WTC11 (cell line): ENCODE measurements at regions not wholly inside any gene's neighbourhood (a gene's known extent, or its start where the extent isn't known, plus 50 kb on each side); places are given as distances from the start of the nearest gene placed in this dataset.

ENCODE experiments used
- ATAC-seq: fragments of 200-7000 bp; cut with Tn5 transposase; 2 replicates; pipeline ENCODE4 v1.10.0; 2021; ENCODE audit warnings: mild to moderate bottlenecking, moderate library complexity
- CTCF ChIA-PET: fragments of 300-600 bp; sonication (Branson Sonifier 250); formaldehyde crosslinking; loops from one replicate; lab custom pipeline; 2021; ENCODE audit warnings: antibody characterized with exemption; lab: Charles Lee
- POLR2A ChIA-PET: fragments of 350-600 bp; sonication (Branson Sonifier 250); formaldehyde crosslinking; loops from one replicate; lab custom pipeline; 2021; ENCODE audit warnings: antibody characterized with exemption; lab: Charles Lee
- DNase-seq: peaks from one replicate; pipeline ENCODE4 v3.0.0; 2021; ENCODE audit warnings: low spot score
- H3K27ac Mint-ChIP-seq: 2 replicates; pipeline ENCODE4 v1.8.0; 2021; ENCODE audit warnings: mixed read lengths
- H3K27me3 Mint-ChIP-seq: 2 replicates; pipeline ENCODE4 v1.8.0; 2021; ENCODE audit warnings: low read depth, mild to moderate bottlenecking, moderate library complexity, mixed read lengths
- H3K36me3 Mint-ChIP-seq: 2 replicates; pipeline ENCODE4 v1.8.0; 2021; ENCODE audit warnings: mixed read lengths
- H3K4me1 Mint-ChIP-seq: 2 replicates; pipeline ENCODE4 v1.8.0; 2022; ENCODE audit warnings: mixed read lengths
- H3K4me3 Mint-ChIP-seq: 2 replicates; pipeline ENCODE4 v1.8.0; 2021; ENCODE audit warnings: mild to moderate bottlenecking, moderate library complexity, mixed read lengths
- H3K9me3 Mint-ChIP-seq: 2 replicates; pipeline ENCODE4 v1.8.0; 2021; ENCODE audit warnings: mixed read lengths
- ATF1 ChIP-seq: sonication (generic); formaldehyde crosslinking; IDR thresholded peaks from 2 replicates; pipeline ENCODE4 v1.8.1; 2023; ENCODE audit warnings: mild to moderate bottlenecking, moderate library complexity, missing genetic modification reagents
- GABPB1 ChIP-seq: sonication (generic); formaldehyde crosslinking; IDR thresholded peaks from 2 replicates; pipeline ENCODE4 v1.8.1; 2023; ENCODE audit warnings: mild to moderate bottlenecking, missing genetic modification reagents
- HMGA2 ChIP-seq: fragments of 250-450 bp; sonication (Bioruptor Pico); IDR thresholded peaks from 2 replicates; pipeline ENCODE4 v1.4.0; 2021; ENCODE audit warnings: mild to moderate bottlenecking, moderate library complexity
- JAZF1 ChIP-seq: fragments of 250-450 bp; sonication (Bioruptor Pico); IDR thresholded peaks from 2 replicates; pipeline ENCODE4 v1.9.0; 2021; ENCODE audit warnings: moderate library complexity, mild to moderate bottlenecking, inconsistent platforms
- NFATC4 ChIP-seq: fragments of 250-450 bp; sonication (Bioruptor Pico); IDR thresholded peaks from 2 replicates; pipeline ENCODE4 v1.9.0; 2021; ENCODE audit warnings: mild to moderate bottlenecking
- NR3C1 ChIP-seq: sonication (generic); formaldehyde crosslinking; conservative IDR thresholded peaks from 2 replicates; pipeline ENCODE4 v1.8.1; 2023; ENCODE audit warnings: low read depth, mild to moderate bottlenecking, missing genetic modification reagents
- OVOL2 ChIP-seq: fragments of 250-450 bp; sonication (Bioruptor Pico); IDR thresholded peaks from 2 replicates; pipeline ENCODE4 v1.9.0; 2021; ENCODE audit warnings: mild to moderate bottlenecking, borderline replicate concordance
- SMAD4 ChIP-seq: sonication (generic); formaldehyde crosslinking; IDR thresholded peaks from 2 replicates; pipeline ENCODE4 v1.8.0; 2022; ENCODE audit warnings: mild to moderate bottlenecking, missing genetic modification reagents
- TCF7 ChIP-seq: sonication (generic); formaldehyde crosslinking; IDR thresholded peaks from 2 replicates; pipeline ENCODE4 v1.8.0; 2022; ENCODE audit warnings: mild to moderate bottlenecking, low read depth, missing genetic modification reagents, moderate library complexity
- TEAD1 ChIP-seq: sonication (generic); formaldehyde crosslinking; IDR thresholded peaks from 2 replicates; pipeline ENCODE4 v1.8.0; 2022; ENCODE audit warnings: mild to moderate bottlenecking, missing genetic modification reagents
- ZNF263 ChIP-seq: sonication (generic); formaldehyde crosslinking; IDR thresholded peaks from 2 replicates; pipeline ENCODE4 v1.8.1; 2022; ENCODE audit warnings: low read depth, mild to moderate bottlenecking, moderate library complexity, missing genetic modification reagents
- ZNF317 ChIP-seq: sonication (generic); formaldehyde crosslinking; IDR thresholded peaks from 2 replicates; pipeline ENCODE4 v1.8.1; 2023; ENCODE audit warnings: low read depth, mild to moderate bottlenecking, moderate library complexity, missing genetic modification reagents, borderline replicate concordance
- ZNF416 ChIP-seq: fragments of 250-450 bp; sonication (Bioruptor Pico); IDR thresholded peaks from 2 replicates; pipeline ENCODE4 v1.9.0; 2021; ENCODE audit warnings: mild to moderate bottlenecking, inconsistent platforms
- ZNF423 ChIP-seq: fragments of 250-450 bp; sonication (Bioruptor Pico); IDR thresholded peaks from 2 replicates; pipeline ENCODE4 v2.1.2; 2022; ENCODE audit warnings: mild to moderate bottlenecking, moderate library complexity
- TF ChIP-seq, protein P1 (sequence below): fragments of 250-450 bp; sonication (Bioruptor Pico); IDR thresholded peaks from 2 replicates; pipeline ENCODE4 v1.9.0; 2021; ENCODE audit warnings: moderate library complexity, mild to moderate bottlenecking, inconsistent platforms, borderline replicate concordance
- TF ChIP-seq, protein P2 (sequence below): sonication (generic); formaldehyde crosslinking; IDR thresholded peaks from 2 replicates; pipeline ENCODE4 v1.8.0; 2022; ENCODE audit warnings: mild to moderate bottlenecking, missing genetic modification reagents
- TF ChIP-seq, protein P3 (sequence below): sonication (generic); formaldehyde crosslinking; IDR thresholded peaks from 2 replicates; pipeline ENCODE4 v1.8.0; 2023; ENCODE audit warnings: missing genetic modification reagents
- TF ChIP-seq, protein P4 (sequence below): sonication (generic); formaldehyde crosslinking; conservative IDR thresholded peaks from 2 replicates; pipeline ENCODE4 v1.8.1; 2023; ENCODE audit warnings: mild to moderate bottlenecking, low read depth, missing genetic modification reagents, moderate library complexity
- TF ChIP-seq, protein P5 (sequence below): fragments of 250-450 bp; sonication (Bioruptor Pico); conservative IDR thresholded peaks from 2 replicates; pipeline ENCODE4 v1.9.0; 2021; ENCODE audit warnings: mild to moderate bottlenecking
- TF ChIP-seq, protein P6 (sequence below): fragments of 250-450 bp; sonication (Bioruptor Pico); IDR thresholded peaks from 2 replicates; pipeline ENCODE4 v2.1.2; 2022; ENCODE audit warnings: mild to moderate bottlenecking, moderate library complexity
- TF ChIP-seq, protein P7 (sequence below): sonication (generic); formaldehyde crosslinking; IDR thresholded peaks from 2 replicates; pipeline ENCODE4 v1.8.1; 2023; ENCODE audit warnings: mild to moderate bottlenecking, missing genetic modification reagents

DNA sequence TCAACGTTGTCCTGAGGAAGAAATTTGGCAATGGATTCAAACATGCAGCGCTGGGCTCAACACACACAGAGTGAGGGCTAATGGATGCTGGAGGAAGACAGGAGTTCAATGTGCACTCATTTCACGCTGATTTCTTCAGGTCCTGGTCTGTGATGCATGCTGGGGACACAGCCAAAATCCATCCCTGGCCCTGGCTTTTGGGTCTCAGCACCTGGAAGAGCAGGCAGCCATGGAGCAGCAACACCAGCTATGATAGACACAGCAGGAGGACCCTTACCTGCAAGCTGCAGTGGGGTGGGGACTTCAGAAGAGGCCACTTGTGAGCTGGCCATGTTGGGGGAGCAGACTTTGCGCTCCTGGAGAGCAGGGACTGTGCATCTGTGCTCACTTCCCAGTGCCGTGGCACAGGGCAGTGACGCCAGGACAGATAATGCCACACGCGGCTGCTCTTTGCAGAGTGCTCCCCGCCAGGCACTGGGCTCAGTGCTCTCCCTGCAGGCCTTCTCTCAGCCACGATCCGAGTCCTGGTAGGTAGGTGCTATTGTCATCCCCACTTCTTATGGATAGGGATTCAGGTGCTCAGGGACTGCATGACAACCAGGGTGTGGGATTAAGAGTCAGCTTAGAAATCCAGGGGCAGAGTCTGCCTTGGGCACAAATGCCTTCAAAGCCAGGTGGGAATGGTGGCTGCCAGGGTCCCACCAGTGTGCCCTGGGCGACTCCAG, 138.8 kb upstream of the UNC5B start:
- H3K36me3 Mint-ChIP-seq = no peaks in the 10 kb centered on the region
- peaks cover 30% of the 10 kb centered on the region for H3K4me1 Mint-ChIP-seq
- H3K27me3 Mint-ChIP-seq = peaks cover 1% of the 10 kb centered on the region
- peaks cover 1% of the 10 kb centered on the region; the same call in 1 of the 2 replicates for H3K9me3 Mint-ChIP-seq
- DNase-seq (no peak), ATAC-seq (no peak)
- no peak overlapping the region for H3K27ac Mint-ChIP-seq
- TF ChIP-seq TEAD1 (CRISPR knock-in tag) = no peak
- ChIA-PET POLR2A (no interaction called here), CTCF (interaction anchor here (0.8 to 2.4 kb wide), 4 partner anchors 10 to 170 kb away, joined by 3 to 24 read pairs (median 6); no protein-coding TSS in a partner anchor)
- H3K4me3 Mint-ChIP-seq = no peak overlapping the region

DNA sequence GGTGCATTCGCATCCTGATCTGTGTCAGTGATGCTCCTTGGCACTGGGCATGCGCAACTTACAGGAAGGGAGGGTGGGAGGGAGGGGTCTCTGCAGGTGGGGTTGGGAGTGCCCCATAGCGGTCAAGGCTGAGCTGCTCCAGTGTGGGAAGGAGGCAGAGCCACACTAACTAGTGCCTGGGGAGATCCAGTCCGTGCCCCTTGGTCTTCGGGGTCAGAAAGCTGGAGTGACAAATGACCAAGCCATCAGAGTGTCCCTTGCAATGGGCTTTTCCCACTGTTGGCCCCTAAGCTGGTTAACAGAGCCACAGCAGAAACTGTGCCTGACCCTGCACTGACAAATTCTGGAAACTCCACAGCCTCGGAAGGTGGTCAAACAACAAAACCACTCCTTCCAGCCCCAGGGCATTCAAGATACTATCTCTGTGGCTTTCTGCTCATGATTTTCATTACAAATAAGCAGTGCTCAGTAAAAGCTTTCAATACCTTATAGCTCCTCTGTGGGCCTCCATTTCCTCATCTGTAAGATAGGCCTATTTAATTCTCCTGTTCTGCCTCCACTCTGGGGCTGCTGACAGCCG, 138.1 kb upstream of the UNC5B start:
- H3K4me1 Mint-ChIP-seq = peaks cover 30% of the 10 kb centered on the region
- TF ChIP-seq OVOL2 (CRISPR knock-in tag) = no peak
- TF ChIP-seq ATF1 = no peak
- TF ChIP-seq, protein P1, sequence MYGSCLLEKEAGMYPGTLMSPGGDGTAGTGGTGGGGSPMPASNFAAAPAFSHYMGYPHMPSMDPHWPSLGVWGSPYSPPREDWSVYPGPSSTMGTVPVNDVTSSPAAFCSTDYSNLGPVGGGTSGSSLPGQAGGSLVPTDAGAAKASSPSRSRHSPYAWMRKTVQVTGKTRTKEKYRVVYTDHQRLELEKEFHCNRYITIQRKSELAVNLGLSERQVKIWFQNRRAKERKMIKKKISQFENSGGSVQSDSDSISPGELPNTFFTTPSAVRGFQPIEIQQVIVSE (CRISPR knock-in tag) = no peak
- TF ChIP-seq HMGA2 = no peak
- TF ChIP-seq JAZF1 (CRISPR knock-in tag) = no peak
- TF ChIP-seq SMAD4 = no peak
- TF ChIP-seq ZNF263 = no peak
- TF ChIP-seq, protein P2, sequence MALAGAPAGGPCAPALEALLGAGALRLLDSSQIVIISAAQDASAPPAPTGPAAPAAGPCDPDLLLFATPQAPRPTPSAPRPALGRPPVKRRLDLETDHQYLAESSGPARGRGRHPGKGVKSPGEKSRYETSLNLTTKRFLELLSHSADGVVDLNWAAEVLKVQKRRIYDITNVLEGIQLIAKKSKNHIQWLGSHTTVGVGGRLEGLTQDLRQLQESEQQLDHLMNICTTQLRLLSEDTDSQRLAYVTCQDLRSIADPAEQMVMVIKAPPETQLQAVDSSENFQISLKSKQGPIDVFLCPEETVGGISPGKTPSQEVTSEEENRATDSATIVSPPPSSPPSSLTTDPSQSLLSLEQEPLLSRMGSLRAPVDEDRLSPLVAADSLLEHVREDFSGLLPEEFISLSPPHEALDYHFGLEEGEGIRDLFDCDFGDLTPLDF (CRISPR knock-in tag) = no peak
- no peak for TF ChIP-seq TCF7
- TF ChIP-seq, protein P3, sequence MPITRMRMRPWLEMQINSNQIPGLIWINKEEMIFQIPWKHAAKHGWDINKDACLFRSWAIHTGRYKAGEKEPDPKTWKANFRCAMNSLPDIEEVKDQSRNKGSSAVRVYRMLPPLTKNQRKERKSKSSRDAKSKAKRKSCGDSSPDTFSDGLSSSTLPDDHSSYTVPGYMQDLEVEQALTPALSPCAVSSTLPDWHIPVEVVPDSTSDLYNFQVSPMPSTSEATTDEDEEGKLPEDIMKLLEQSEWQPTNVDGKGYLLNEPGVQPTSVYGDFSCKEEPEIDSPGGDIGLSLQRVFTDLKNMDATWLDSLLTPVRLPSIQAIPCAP = no peak
- TF ChIP-seq, protein P4, sequence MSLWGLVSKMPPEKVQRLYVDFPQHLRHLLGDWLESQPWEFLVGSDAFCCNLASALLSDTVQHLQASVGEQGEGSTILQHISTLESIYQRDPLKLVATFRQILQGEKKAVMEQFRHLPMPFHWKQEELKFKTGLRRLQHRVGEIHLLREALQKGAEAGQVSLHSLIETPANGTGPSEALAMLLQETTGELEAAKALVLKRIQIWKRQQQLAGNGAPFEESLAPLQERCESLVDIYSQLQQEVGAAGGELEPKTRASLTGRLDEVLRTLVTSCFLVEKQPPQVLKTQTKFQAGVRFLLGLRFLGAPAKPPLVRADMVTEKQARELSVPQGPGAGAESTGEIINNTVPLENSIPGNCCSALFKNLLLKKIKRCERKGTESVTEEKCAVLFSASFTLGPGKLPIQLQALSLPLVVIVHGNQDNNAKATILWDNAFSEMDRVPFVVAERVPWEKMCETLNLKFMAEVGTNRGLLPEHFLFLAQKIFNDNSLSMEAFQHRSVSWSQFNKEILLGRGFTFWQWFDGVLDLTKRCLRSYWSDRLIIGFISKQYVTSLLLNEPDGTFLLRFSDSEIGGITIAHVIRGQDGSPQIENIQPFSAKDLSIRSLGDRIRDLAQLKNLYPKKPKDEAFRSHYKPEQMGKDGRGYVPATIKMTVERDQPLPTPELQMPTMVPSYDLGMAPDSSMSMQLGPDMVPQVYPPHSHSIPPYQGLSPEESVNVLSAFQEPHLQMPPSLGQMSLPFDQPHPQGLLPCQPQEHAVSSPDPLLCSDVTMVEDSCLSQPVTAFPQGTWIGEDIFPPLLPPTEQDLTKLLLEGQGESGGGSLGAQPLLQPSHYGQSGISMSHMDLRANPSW = no peak
- no peak for TF ChIP-seq ZNF416 (CRISPR knock-in tag)
- TF ChIP-seq, protein P5, sequence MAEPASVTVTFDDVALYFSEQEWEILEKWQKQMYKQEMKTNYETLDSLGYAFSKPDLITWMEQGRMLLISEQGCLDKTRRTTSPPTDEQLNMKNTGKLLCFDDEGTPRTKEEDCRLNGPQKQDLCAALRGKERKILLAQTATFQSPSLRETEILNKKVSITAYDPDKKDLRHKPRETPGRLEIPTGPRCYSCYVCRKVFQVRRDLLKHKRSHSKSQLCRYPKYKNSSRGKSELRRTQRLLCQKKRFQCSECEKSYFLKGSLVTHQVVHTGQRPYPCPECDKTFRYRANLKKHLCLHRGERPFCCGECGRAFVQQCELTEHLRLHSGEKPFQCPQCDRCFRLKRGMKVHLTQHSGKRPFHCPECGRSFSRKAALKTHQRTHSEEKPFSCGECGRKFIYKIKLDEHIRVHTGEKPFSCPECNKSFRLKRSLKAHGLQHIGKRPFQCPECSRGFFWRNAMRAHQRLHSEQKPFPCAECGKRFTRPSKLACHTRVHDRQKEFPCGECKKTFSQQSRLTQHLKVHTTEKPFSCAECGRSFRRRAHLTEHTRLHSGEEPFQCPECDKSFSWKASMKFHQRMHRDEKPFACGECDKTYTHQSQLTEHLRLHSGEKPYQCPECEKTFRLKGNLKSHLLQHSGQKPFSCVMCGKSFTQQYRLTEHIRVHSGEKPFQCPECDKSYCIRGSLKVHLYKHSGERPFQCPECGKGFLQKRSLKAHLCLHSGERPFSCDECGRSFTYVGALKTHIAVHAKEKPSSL (CRISPR knock-in tag) = no peak
- no peak for TF ChIP-seq ZNF423 (CRISPR knock-in tag)
- no peak for TF ChIP-seq NFATC4
- TF ChIP-seq NR3C1 (CRISPR knock-in tag) = no peak
- TF ChIP-seq, protein P6, sequence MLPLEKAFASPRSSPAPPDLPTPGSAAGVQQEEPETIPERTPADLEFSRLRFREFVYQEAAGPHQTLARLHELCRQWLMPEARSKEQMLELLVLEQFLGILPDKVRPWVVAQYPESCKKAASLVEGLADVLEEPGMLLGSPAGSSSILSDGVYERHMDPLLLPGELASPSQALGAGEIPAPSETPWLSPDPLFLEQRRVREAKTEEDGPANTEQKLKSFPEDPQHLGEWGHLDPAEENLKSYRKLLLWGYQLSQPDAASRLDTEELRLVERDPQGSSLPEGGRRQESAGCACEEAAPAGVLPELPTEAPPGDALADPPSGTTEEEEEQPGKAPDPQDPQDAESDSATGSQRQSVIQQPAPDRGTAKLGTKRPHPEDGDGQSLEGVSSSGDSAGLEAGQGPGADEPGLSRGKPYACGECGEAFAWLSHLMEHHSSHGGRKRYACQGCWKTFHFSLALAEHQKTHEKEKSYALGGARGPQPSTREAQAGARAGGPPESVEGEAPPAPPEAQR (CRISPR knock-in tag) = no peak
- no peak for TF ChIP-seq GABPB1 (CRISPR knock-in tag)
- TF ChIP-seq ZNF317 (CRISPR knock-in tag) = no peak
- TF ChIP-seq, protein P7, sequence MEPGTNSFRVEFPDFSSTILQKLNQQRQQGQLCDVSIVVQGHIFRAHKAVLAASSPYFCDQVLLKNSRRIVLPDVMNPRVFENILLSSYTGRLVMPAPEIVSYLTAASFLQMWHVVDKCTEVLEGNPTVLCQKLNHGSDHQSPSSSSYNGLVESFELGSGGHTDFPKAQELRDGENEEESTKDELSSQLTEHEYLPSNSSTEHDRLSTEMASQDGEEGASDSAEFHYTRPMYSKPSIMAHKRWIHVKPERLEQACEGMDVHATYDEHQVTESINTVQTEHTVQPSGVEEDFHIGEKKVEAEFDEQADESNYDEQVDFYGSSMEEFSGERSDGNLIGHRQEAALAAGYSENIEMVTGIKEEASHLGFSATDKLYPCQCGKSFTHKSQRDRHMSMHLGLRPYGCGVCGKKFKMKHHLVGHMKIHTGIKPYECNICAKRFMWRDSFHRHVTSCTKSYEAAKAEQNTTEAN (CRISPR knock-in tag) = no peak
- POLR2A ChIA-PET = no interaction called here
- no peak overlapping the region for H3K27ac Mint-ChIP-seq
- peaks cover 5% of the 10 kb centered on the region; the same call in 1 of the 2 replicates for H3K9me3 Mint-ChIP-seq
- peak; percentile 58 for ATAC-seq
- CTCF ChIA-PET = interaction anchor here (0.5 to 2.4 kb wide), 7 partner anchors 11 to 838 kb away, joined by 3 to 24 read pairs (median 5); no protein-coding TSS in a partner anchor
- H3K27me3 Mint-ChIP-seq = peaks cover 4% of the 10 kb centered on the region
- H3K4me3 Mint-ChIP-seq = no peak overlapping the region
- H3K36me3 Mint-ChIP-seq = no peaks in the 10 kb centered on the region
- peak; percentile 29 for DNase-seq
